HG03575 (cell line): ENCODE measurements at regions not wholly inside any gene's neighbourhood (a gene's known extent, or its start where the extent isn't known, plus 50 kb on each side); places are given as distances from the start of the nearest gene placed in this dataset.

Source experiments
- ATAC-seq: cut with Tn5 transposase; IDR thresholded peaks from one replicate; pipeline ENCODE4 v1.9.1; 2021; ENCODE audit not compliant: unreplicated experiment, insufficient number of reproducible peaks, low FRiP score; ENCODE audit errors: extremely low read depth

- ATAC-seq, result no peak
Observed at GRCh38 chr5:93322974-93323860, 257.8 kb downstream of the NR2F1-AS1 start.

GRCh38 chr5:93320920-93321445 lies 260.0 kb downstream of the NR2F1-AS1 start:
- no peak for ATAC-seq

GRCh38 chr5:93313672-93314071 lies 267.3 kb downstream of the NR2F1-AS1 start:
- no peak for ATAC-seq

GRCh38 chr5:93311881-93312280 lies 269.1 kb downstream of the NR2F1-AS1 start:
- no peak for ATAC-seq

- ATAC-seq, result no peak
Observed at GRCh38 chr5:93307557-93307956, 273.5 kb downstream of the NR2F1-AS1 start.

GRCh38 chr5:93305984-93306383 lies 275.0 kb downstream of the NR2F1-AS1 start:
- ATAC-seq, result no peak

- ATAC-seq, result no peak
Observed at GRCh38 chr5:93304456-93305250, 276.4 kb downstream of the NR2F1-AS1 start.

GRCh38 chr5:93303291-93303691 lies 277.7 kb downstream of the NR2F1-AS1 start:
- ATAC-seq, result no peak

- ATAC-seq, result no peak
Observed at GRCh38 chr5:93302711-93303110, 278.3 kb downstream of the NR2F1-AS1 start.

GRCh38 chr5:93300945-93301344 lies 280.1 kb downstream of the NR2F1-AS1 start:
- ATAC-seq, result no peak

- ATAC-seq, result no peak
Observed at GRCh38 chr5:93300309-93300923, 280.6 kb downstream of the NR2F1-AS1 start.

GRCh38 chr5:93299681-93300308 lies 281.2 kb downstream of the NR2F1-AS1 start:
- ATAC-seq, result no peak

GRCh38 chr5:93297116-93297515 lies 283.9 kb downstream of the NR2F1-AS1 start:
- no peak for ATAC-seq

GRCh38 chr5:93296338-93296737 lies 284.7 kb downstream of the NR2F1-AS1 start:
- ATAC-seq, result no peak

GRCh38 chr5:93294996-93295395 lies 286.0 kb downstream of the NR2F1-AS1 start:
- ATAC-seq, result no peak

GRCh38 chr5:93294199-93294598 lies 286.8 kb downstream of the NR2F1-AS1 start:
- no peak for ATAC-seq

- no peak for ATAC-seq
Observed at GRCh38 chr5:93289942-93290341, 291.1 kb downstream of the NR2F1-AS1 start.

GRCh38 chr5:93285461-93285860 lies 295.6 kb downstream of the NR2F1-AS1 start:
- no peak for ATAC-seq
